GM23338 (cell line): ENCODE measurements at regions not wholly inside any gene's neighbourhood (a gene's known extent, or its start where the extent isn't known, plus 50 kb on each side); places are given as distances from the start of the nearest gene placed in this dataset.

Source experiments
- ATAC-seq: fragments of 200-7000 bp; cut with Tn5 transposase; 3 replicates; pipeline ENCODE4 v1.9.1; 2020
- DNase-seq: peaks from one replicate; pipeline ENCODE4 v3.0.0-alpha.2; 2015; ENCODE audit warnings: low spot score
- H2AFZ ChIP-seq: fragments of 200-600 bp; sonication (generic); 2 replicates; pipeline ENCODE4 v1.8.0; 2016; ENCODE audit warnings: antibody characterized with exemption, mild to moderate bottlenecking, moderate library complexity
- H3F3A ChIP-seq: fragments of 200-600 bp; sonication (generic); replicated peaks from 2 replicates; pipeline ENCODE4 v1.8.0; 2017; ENCODE audit warnings: antibody characterized with exemption, mixed run types, low read depth
- H3K27ac ChIP-seq: fragments of 200-600 bp; sonication (generic); 2 replicates; pipeline ENCODE4 v1.6.1; 2016; ENCODE audit warnings: low read depth
- H3K27me3 ChIP-seq: fragments of 200-600 bp; sonication (generic); 2 replicates; pipeline ENCODE4 v1.8.0; 2016; ENCODE audit warnings: mild to moderate bottlenecking, mixed run types, moderate library complexity; ENCODE audit not compliant: insufficient read depth
- H3K36me3 ChIP-seq: fragments of 200-600 bp; sonication (generic); 2 replicates; pipeline ENCODE4 v1.8.0; 2016; ENCODE audit warnings: mild to moderate bottlenecking; ENCODE audit not compliant: insufficient read depth
- H3K4me1 ChIP-seq: fragments of 200-600 bp; sonication (generic); 2 replicates; pipeline ENCODE4 v1.8.0; 2016; ENCODE audit warnings: mild to moderate bottlenecking, moderate library complexity; ENCODE audit not compliant: insufficient read depth
- H3K4me2 ChIP-seq: fragments of 200-600 bp; sonication (generic); 2 replicates; pipeline ENCODE4 v1.7.1; 2017; ENCODE audit warnings: mixed run types
- H3K4me3 ChIP-seq: fragments of 200-600 bp; sonication (generic); 2 replicates; pipeline ENCODE4 v1.6.1; 2016; ENCODE audit warnings: mixed run types
- H3K79me2 ChIP-seq: fragments of 200-600 bp; sonication (generic); replicated peaks from 2 replicates; pipeline ENCODE4 v1.8.0; 2017; ENCODE audit warnings: mild to moderate bottlenecking; ENCODE audit not compliant: insufficient read depth
- H3K9me2 ChIP-seq: fragments of 200-600 bp; sonication (generic); 2 replicates; pipeline ENCODE4 v1.8.0; 2017; ENCODE audit not compliant: insufficient read depth
- H4K20me1 ChIP-seq: fragments of 200-600 bp; sonication (generic); replicated peaks from 2 replicates; pipeline ENCODE4 v1.8.0; 2017; ENCODE audit warnings: mild to moderate bottlenecking; ENCODE audit not compliant: insufficient read depth
- H3K27ac Mint-ChIP-seq: 2 replicates; pipeline ENCODE4 v1.8.0; 2020; ENCODE audit warnings: inconsistent platforms, mild to moderate bottlenecking, moderate library complexity, mixed read lengths
- H3K27me3 Mint-ChIP-seq: 3 replicates; pipeline ENCODE4 v1.8.0; 2022; ENCODE audit warnings: low read depth, mild to moderate bottlenecking, moderate library complexity, mixed read lengths, inconsistent platforms; ENCODE audit not compliant: insufficient read depth, poor library complexity
- H3K36me3 Mint-ChIP-seq: 3 replicates; pipeline ENCODE4 v1.8.0; 2021; ENCODE audit warnings: low read depth, mild to moderate bottlenecking, inconsistent platforms, moderate library complexity, mixed read lengths
- H3K4me1 Mint-ChIP-seq: 3 replicates; pipeline ENCODE4 v1.8.0; 2020; ENCODE audit warnings: mild to moderate bottlenecking, inconsistent platforms, mixed read lengths
- H3K4me3 Mint-ChIP-seq: 3 replicates; pipeline ENCODE4 v1.8.0; 2021; ENCODE audit warnings: moderate library complexity, mild to moderate bottlenecking, inconsistent platforms, mixed read lengths
- H3K9me3 Mint-ChIP-seq: 3 replicates; pipeline ENCODE4 v1.8.0; 2020; ENCODE audit warnings: moderate library complexity, mild to moderate bottlenecking, inconsistent platforms, mixed read lengths
- CREB1 ChIP-seq: fragments of 250-450 bp; sonication (Bioruptor Pico); IDR thresholded peaks from 2 replicates; pipeline ENCODE4 v1.5.0; 2020; ENCODE audit warnings: low read depth, mild to moderate bottlenecking, moderate library complexity
- CTCF ChIP-seq, 2 experiments: fragments of 200-600 bp in 1 of 2; sonication (generic) in 1 of 2; conservative IDR thresholded peaks; 2 replicates each; pipeline versions ENCODE4 v1.5.1 to v1.6.1; 2016 to 2017; ENCODE audit warnings: antibody characterized with exemption in 2 of 2, low read depth in 2 of 2, mild to moderate bottlenecking in 2 of 2, moderate library complexity in 1 of 2
- EZH2 ChIP-seq: fragments of 200-600 bp; sonication (generic); IDR thresholded peaks from one replicate; pipeline ENCODE4 v1.8.0; 2017; ENCODE audit warnings: antibody characterized with exemption, mild to moderate bottlenecking, low read depth; ENCODE audit not compliant: unreplicated experiment
- EZH2phosphoT487 ChIP-seq: fragments of 200-600 bp; sonication (generic); IDR thresholded peaks from one replicate; pipeline ENCODE4 v1.8.1; 2018; ENCODE audit warnings: antibody characterized with exemption; ENCODE audit not compliant: unreplicated experiment
- JUNB ChIP-seq: IDR thresholded peaks from one replicate; pipeline ENCODE4 v1.6.1; 2016; ENCODE audit warnings: antibody characterized with exemption; ENCODE audit not compliant: unreplicated experiment
- NANOG ChIP-seq: IDR thresholded peaks from 2 replicates; pipeline ENCODE4 v1.6.1; 2016; ENCODE audit warnings: antibody characterized with exemption, borderline replicate concordance
- POLR2AphosphoS5 ChIP-seq: IDR thresholded peaks from 2 replicates; pipeline ENCODE4 v1.6.1; 2016; ENCODE audit warnings: antibody characterized with exemption, low read depth
- STAT1 ChIP-seq: IDR thresholded peaks from one replicate; pipeline ENCODE4 v1.6.1; 2016; ENCODE audit warnings: antibody characterized with exemption; ENCODE audit not compliant: unreplicated experiment
- ZNF114 ChIP-seq: fragments of 250-450 bp; sonication (Bioruptor Pico); IDR thresholded peaks from 2 replicates; pipeline ENCODE4 v1.5.0; 2020; ENCODE audit warnings: mild to moderate bottlenecking, moderate library complexity
- ZNF331 ChIP-seq: fragments of 250-450 bp; sonication (Bioruptor Pico); IDR thresholded peaks from 2 replicates; pipeline ENCODE4 v1.5.0; 2020; ENCODE audit warnings: low read depth, mild to moderate bottlenecking, moderate library complexity
- TF ChIP-seq, protein P1 (sequence below): IDR thresholded peaks from 2 replicates; pipeline ENCODE4 v1.6.1; 2016; ENCODE audit warnings: antibody characterized with exemption
- TF ChIP-seq, protein P2 (sequence below): fragments of 250-450 bp; sonication (Bioruptor Pico); IDR thresholded peaks from 2 replicates; pipeline ENCODE4 v1.5.0; 2020; ENCODE audit warnings: mild to moderate bottlenecking, moderate library complexity
- TF ChIP-seq, protein P3 (sequence below): IDR thresholded peaks from one replicate; pipeline ENCODE4 v1.6.1; 2018; ENCODE audit warnings: antibody characterized with exemption; ENCODE audit not compliant: unreplicated experiment

- Histone ChIP-seq H2AFZ (no peak overlapping the region), H3K79me2 (no peaks in the 10 kb centered on the region), H3K4me3 (no peak overlapping the region), H3K27me3 (no peaks in the 10 kb centered on the region), H3K27ac (no peak overlapping the region), H3K36me3 (no peaks in the 10 kb centered on the region), H3K9me2 (no peaks in the 10 kb centered on the region; the same call in 1 of the 2 replicates), H3F3A (no peaks in the 10 kb centered on the region), H3K4me1 (peaks cover 16% of the 10 kb centered on the region), H3K4me2 (no peak overlapping the region), H4K20me1 (no peaks in the 10 kb centered on the region)
- no peaks in the 10 kb centered on the region for H3K27me3 Mint-ChIP-seq
- H3K27ac Mint-ChIP-seq = no peak overlapping the region; the same call in 1 of the 2 replicates
- no peak overlapping the region for H3K4me3 Mint-ChIP-seq
- peaks cover 18% of the 10 kb centered on the region for H3K4me1 Mint-ChIP-seq
- no peak for TF ChIP-seq CREB1 (CRISPR knock-in tag)
- TF ChIP-seq, protein P1, sequence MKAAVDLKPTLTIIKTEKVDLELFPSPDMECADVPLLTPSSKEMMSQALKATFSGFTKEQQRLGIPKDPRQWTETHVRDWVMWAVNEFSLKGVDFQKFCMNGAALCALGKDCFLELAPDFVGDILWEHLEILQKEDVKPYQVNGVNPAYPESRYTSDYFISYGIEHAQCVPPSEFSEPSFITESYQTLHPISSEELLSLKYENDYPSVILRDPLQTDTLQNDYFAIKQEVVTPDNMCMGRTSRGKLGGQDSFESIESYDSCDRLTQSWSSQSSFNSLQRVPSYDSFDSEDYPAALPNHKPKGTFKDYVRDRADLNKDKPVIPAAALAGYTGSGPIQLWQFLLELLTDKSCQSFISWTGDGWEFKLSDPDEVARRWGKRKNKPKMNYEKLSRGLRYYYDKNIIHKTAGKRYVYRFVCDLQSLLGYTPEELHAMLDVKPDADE = no peak
- TF ChIP-seq STAT1 = no peak
- TF ChIP-seq, protein P2, sequence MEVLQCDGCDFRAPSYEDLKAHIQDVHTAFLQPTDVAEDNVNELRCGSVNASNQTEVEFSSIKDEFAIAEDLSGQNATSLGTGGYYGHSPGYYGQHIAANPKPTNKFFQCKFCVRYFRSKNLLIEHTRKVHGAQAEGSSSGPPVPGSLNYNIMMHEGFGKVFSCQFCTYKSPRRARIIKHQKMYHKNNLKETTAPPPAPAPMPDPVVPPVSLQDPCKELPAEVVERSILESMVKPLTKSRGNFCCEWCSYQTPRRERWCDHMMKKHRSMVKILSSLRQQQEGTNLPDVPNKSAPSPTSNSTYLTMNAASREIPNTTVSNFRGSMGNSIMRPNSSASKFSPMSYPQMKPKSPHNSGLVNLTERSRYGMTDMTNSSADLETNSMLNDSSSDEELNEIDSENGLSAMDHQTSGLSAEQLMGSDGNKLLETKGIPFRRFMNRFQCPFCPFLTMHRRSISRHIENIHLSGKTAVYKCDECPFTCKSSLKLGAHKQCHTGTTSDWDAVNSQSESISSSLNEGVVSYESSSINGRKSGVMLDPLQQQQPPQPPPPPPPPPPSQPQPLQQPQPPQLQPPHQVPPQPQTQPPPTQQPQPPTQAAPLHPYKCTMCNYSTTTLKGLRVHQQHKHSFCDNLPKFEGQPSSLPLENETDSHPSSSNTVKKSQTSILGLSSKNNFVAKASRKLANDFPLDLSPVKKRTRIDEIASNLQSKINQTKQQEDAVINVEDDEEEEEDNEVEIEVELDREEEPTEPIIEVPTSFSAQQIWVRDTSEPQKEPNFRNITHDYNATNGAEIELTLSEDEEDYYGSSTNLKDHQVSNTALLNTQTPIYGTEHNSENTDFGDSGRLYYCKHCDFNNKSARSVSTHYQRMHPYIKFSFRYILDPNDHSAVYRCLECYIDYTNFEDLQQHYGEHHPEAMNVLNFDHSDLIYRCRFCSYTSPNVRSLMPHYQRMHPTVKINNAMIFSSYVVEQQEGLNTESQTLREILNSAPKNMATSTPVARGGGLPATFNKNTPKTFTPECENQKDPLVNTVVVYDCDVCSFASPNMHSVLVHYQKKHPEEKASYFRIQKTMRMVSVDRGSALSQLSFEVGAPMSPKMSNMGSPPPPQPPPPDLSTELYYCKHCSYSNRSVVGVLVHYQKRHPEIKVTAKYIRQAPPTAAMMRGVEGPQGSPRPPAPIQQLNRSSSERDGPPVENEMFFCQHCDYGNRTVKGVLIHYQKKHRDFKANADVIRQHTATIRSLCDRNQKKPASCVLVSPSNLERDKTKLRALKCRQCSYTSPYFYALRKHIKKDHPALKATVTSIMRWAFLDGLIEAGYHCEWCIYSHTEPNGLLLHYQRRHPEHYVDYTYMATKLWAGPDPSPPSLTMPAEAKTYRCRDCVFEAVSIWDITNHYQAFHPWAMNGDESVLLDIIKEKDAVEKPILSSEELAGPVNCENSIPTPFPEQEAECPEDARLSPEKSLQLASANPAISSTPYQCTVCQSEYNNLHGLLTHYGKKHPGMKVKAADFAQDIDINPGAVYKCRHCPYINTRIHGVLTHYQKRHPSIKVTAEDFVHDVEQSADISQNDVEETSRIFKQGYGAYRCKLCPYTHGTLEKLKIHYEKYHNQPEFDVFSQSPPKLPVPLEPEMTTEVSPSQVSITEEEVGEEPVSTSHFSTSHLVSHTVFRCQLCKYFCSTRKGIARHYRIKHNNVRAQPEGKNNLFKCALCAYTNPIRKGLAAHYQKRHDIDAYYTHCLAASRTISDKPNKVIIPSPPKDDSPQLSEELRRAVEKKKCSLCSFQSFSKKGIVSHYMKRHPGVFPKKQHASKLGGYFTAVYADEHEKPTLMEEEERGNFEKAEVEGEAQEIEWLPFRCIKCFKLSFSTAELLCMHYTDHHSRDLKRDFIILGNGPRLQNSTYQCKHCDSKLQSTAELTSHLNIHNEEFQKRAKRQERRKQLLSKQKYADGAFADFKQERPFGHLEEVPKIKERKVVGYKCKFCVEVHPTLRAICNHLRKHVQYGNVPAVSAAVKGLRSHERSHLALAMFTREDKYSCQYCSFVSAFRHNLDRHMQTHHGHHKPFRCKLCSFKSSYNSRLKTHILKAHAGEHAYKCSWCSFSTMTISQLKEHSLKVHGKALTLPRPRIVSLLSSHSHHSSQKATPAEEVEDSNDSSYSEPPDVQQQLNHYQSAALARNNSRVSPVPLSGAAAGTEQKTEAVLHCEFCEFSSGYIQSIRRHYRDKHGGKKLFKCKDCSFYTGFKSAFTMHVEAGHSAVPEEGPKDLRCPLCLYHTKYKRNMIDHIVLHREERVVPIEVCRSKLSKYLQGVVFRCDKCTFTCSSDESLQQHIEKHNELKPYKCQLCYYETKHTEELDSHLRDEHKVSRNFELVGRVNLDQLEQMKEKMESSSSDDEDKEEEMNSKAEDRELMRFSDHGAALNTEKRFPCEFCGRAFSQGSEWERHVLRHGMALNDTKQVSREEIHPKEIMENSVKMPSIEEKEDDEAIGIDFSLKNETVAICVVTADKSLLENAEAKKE (CRISPR knock-in tag) = no peak
- TF ChIP-seq EZH2 = no peak
- no peak for TF ChIP-seq ZNF331
- TF ChIP-seq ZNF114 (CRISPR knock-in tag) = no peak
- TF ChIP-seq, protein P3, sequence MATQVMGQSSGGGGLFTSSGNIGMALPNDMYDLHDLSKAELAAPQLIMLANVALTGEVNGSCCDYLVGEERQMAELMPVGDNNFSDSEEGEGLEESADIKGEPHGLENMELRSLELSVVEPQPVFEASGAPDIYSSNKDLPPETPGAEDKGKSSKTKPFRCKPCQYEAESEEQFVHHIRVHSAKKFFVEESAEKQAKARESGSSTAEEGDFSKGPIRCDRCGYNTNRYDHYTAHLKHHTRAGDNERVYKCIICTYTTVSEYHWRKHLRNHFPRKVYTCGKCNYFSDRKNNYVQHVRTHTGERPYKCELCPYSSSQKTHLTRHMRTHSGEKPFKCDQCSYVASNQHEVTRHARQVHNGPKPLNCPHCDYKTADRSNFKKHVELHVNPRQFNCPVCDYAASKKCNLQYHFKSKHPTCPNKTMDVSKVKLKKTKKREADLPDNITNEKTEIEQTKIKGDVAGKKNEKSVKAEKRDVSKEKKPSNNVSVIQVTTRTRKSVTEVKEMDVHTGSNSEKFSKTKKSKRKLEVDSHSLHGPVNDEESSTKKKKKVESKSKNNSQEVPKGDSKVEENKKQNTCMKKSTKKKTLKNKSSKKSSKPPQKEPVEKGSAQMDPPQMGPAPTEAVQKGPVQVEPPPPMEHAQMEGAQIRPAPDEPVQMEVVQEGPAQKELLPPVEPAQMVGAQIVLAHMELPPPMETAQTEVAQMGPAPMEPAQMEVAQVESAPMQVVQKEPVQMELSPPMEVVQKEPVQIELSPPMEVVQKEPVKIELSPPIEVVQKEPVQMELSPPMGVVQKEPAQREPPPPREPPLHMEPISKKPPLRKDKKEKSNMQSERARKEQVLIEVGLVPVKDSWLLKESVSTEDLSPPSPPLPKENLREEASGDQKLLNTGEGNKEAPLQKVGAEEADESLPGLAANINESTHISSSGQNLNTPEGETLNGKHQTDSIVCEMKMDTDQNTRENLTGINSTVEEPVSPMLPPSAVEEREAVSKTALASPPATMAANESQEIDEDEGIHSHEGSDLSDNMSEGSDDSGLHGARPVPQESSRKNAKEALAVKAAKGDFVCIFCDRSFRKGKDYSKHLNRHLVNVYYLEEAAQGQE = no peak
- no peak for TF ChIP-seq POLR2AphosphoS5
- no peak for TF ChIP-seq EZH2phosphoT487
- no peak for TF ChIP-seq JUNB
- TF ChIP-seq NANOG = no peak
- TF ChIP-seq CTCF (conservative IDR thresholded peaks at IDR 0.05; ENCODE audit: low read depth in 2 of 2) = no peak
- no peak for DNase-seq
- no peak for ATAC-seq
- no peaks in the 10 kb centered on the region for H3K9me3 Mint-ChIP-seq
- no peaks in the 10 kb centered on the region; the same call in 2 of the 3 replicates for H3K36me3 Mint-ChIP-seq
Observed at GRCh38 chr3:161430307-161430706, 59.0 kb upstream of the SPTSSB start.
